Epithelial cell of prostate (primary cell): ENCODE measurements at regions not wholly inside any gene's neighbourhood (a gene's known extent, or its start where the extent isn't known, plus 50 kb on each side); places are given as distances from the start of the nearest gene placed in this dataset.

Source experiments
- DNase-seq: peaks from one replicate; pipeline ENCODE4 v3.0.0-alpha.2; 2011; ENCODE audit warnings: low read depth, low spot score
- H3K27ac ChIP-seq: fragments of 450-650 bp; 2 replicates; pipeline ENCODE4 v1.5.1; 2017; ENCODE audit warnings: mild to moderate bottlenecking

- peak overlapping the region; percentile 73 for H3K27ac ChIP-seq
- peak; percentile 73 for DNase-seq
Measured at GRCh38 chr3:150079029-150079739, 108.5 kb upstream of the PFN2 start.

GRCh38 chr3:150077581-150078247 is 107.0 kb upstream of the PFN2 start:
- peak overlapping the region; percentile 73 for H3K27ac ChIP-seq
- DNase-seq, result no peak

- H3K27ac ChIP-seq, result no peak overlapping the region
- no peak for DNase-seq
Measured at GRCh38 chr3:150077107-150077506, 106.4 kb upstream of the PFN2 start.

- no peak for DNase-seq
- no peak overlapping the region for H3K27ac ChIP-seq
Measured at GRCh38 chr3:150076443-150076842, 105.7 kb upstream of the PFN2 start.

- no peak for DNase-seq
- H3K27ac ChIP-seq, result no peak overlapping the region
Measured at GRCh38 chr3:150075417-150075865, 104.7 kb upstream of the PFN2 start.

- no peak for DNase-seq
- H3K27ac ChIP-seq, result no peak overlapping the region
Measured at GRCh38 chr3:150074697-150075416, 104.2 kb upstream of the PFN2 start.

GRCh38 chr3:150074277-150074676 is 103.6 kb upstream of the PFN2 start:
- H3K27ac ChIP-seq, result no peak overlapping the region
- DNase-seq, result no peak

- no peak overlapping the region for H3K27ac ChIP-seq
- DNase-seq, result no peak
Measured at GRCh38 chr3:150073513-150073912, 102.8 kb upstream of the PFN2 start.

- no peak for DNase-seq
- no peak overlapping the region for H3K27ac ChIP-seq
Measured at GRCh38 chr3:150073031-150073430, 102.3 kb upstream of the PFN2 start.

- H3K27ac ChIP-seq, result no peak overlapping the region
- DNase-seq, result no peak
Measured at GRCh38 chr3:150072576-150072975, 101.9 kb upstream of the PFN2 start.

GRCh38 chr3:150070271-150070670 is 99.6 kb upstream of the PFN2 start:
- no peak for DNase-seq
- no peak overlapping the region for H3K27ac ChIP-seq

- H3K27ac ChIP-seq, result no peak overlapping the region
- no peak for DNase-seq
Measured at GRCh38 chr3:150069633-150070032, 98.9 kb upstream of the PFN2 start.

GRCh38 chr3:150069154-150069527 is 98.4 kb upstream of the PFN2 start:
- DNase-seq, result no peak
- H3K27ac ChIP-seq, result peak overlapping the region; percentile 0

- H3K27ac ChIP-seq, result peak overlapping the region; percentile 0
- no peak for DNase-seq
Measured at GRCh38 chr3:150068440-150069153, 97.9 kb upstream of the PFN2 start.

GRCh38 chr3:150067561-150067960 is 96.9 kb upstream of the PFN2 start:
- no peak for DNase-seq
- no peak overlapping the region for H3K27ac ChIP-seq

- no peak overlapping the region for H3K27ac ChIP-seq
- DNase-seq, result no peak
Measured at GRCh38 chr3:150064971-150065370, 94.3 kb upstream of the PFN2 start.

GRCh38 chr3:150063237-150063636 is 92.5 kb upstream of the PFN2 start:
- no peak for DNase-seq
- no peak overlapping the region for H3K27ac ChIP-seq

GRCh38 chr3:150062492-150062891 is 91.8 kb upstream of the PFN2 start:
- no peak for DNase-seq
- H3K27ac ChIP-seq, result no peak overlapping the region

GRCh38 chr3:150061288-150062024 is 90.8 kb upstream of the PFN2 start:
- DNase-seq, result no peak

GRCh38 chr3:150059729-150060128 is 89.0 kb upstream of the PFN2 start:
- no peak overlapping the region for H3K27ac ChIP-seq
- DNase-seq, result no peak

More at GRCh38 chr3:150061288-150062024, 90.8 kb upstream of the PFN2 start:
- no peak overlapping the region for H3K27ac ChIP-seq
